CD14-positive monocyte (primary cell): ENCODE measurements at regions not wholly inside any gene's neighbourhood (a gene's known extent, or its start where the extent isn't known, plus 50 kb on each side); places are given as distances from the start of the nearest gene placed in this dataset.

Source experiments
- DNase-seq, 3 donors: peaks; one replicate each; pipeline ENCODE4 v3.0.0-alpha.2; 2011 to 2022
- H2AFZ ChIP-seq: 2 replicates; pipeline ENCODE4 v1.6.0; 2012; ENCODE audit warnings: mild to moderate bottlenecking, low read depth, low read length, inconsistent platforms; ENCODE audit not compliant: insufficient read depth, poor library complexity, severe bottlenecking
- H3K27ac ChIP-seq, 2 donors: 1 replicate in 1 of 2; 2 replicates in 1 of 2; pipeline ENCODE4 v1.5.1; 2012 to 2013; ENCODE audit warnings: low read length in 2 of 2, control low read depth in 1 of 2, inconsistent platforms in 1 of 2, low read depth in 1 of 2, mild to moderate bottlenecking in 1 of 2
- H3K27me3 ChIP-seq, 2 donors: one replicate each; pipeline versions ENCODE4 v1.6.0 to v1.6.1; 2011 to 2013; ENCODE audit warnings: low read length in 2 of 2; ENCODE audit not compliant: control insufficient read depth in 2 of 2, insufficient read depth in 2 of 2
- H3K36me3 ChIP-seq, 2 donors: replicated peaks in 1 of 2; 1 replicate in 1 of 2; 2 replicates in 1 of 2; pipeline versions ENCODE4 v1.5.1 to v1.6.1; 2012 to 2013; ENCODE audit warnings: low read length in 2 of 2, control low read depth in 1 of 2, inconsistent platforms in 1 of 2, mild to moderate bottlenecking in 1 of 2; ENCODE audit not compliant: insufficient read depth in 2 of 2, control insufficient read depth in 1 of 2
- H3K4me1 ChIP-seq, 2 donors: 1 replicate in 1 of 2; 2 replicates in 1 of 2; pipeline versions ENCODE4 v1.5.1 to v1.6.1; 2012 to 2013; ENCODE audit warnings: low read length in 2 of 2, control low read depth in 1 of 2, inconsistent platforms in 1 of 2, mild to moderate bottlenecking in 1 of 2, moderate library complexity in 1 of 2; ENCODE audit not compliant: insufficient read depth in 2 of 2, control insufficient read depth in 1 of 2
- H3K4me2 ChIP-seq: replicated peaks from 2 replicates; pipeline ENCODE3; 2012; ENCODE audit warnings: low read length, moderate library complexity, mild to moderate bottlenecking; ENCODE audit not compliant: poor library complexity, severe bottlenecking; ENCODE audit errors: extremely low read depth
- H3K4me3 ChIP-seq, 3 experiments: fragments of 200-600 bp in 1 of 3; sonication (generic) in 1 of 3; replicated peaks in 1 of 3; 1 replicate in 2 of 3; 2 replicates in 1 of 3; pipeline ENCODE4 v1.5.1; 2011 to 2013; ENCODE audit warnings: low read length in 3 of 3, mild to moderate bottlenecking in 3 of 3, control low read depth in 2 of 3, low read depth in 2 of 3, inconsistent platforms in 1 of 3, moderate library complexity in 1 of 3
- H3K79me2 ChIP-seq: 2 replicates; pipeline ENCODE4 v1.6.0; 2012; ENCODE audit warnings: mild to moderate bottlenecking, control low read depth, inconsistent platforms, low read length, moderate library complexity; ENCODE audit not compliant: insufficient read depth
- H3K9ac ChIP-seq: 2 replicates; pipeline ENCODE4 v1.6.0; 2017; ENCODE audit warnings: low read length, mild to moderate bottlenecking; ENCODE audit not compliant: insufficient read depth, poor library complexity, severe bottlenecking
- H3K9me3 ChIP-seq, 2 donors: replicated peaks in 1 of 2; 1 replicate in 1 of 2; 2 replicates in 1 of 2; pipeline versions ENCODE4 v1.5.1 to v1.6.1; 2012 to 2013; ENCODE audit warnings: low read length in 2 of 2, control low read depth in 1 of 2; ENCODE audit not compliant: control insufficient read depth in 1 of 2, insufficient read depth in 1 of 2
- H4K20me1 ChIP-seq: 2 replicates; pipeline ENCODE4 v1.6.0; 2012; ENCODE audit warnings: mild to moderate bottlenecking, low read length, control low read depth, moderate library complexity; ENCODE audit not compliant: insufficient read depth
- H3K27ac Mint-ChIP-seq, 7 donors: one replicate each; pipeline ENCODE4 v1.8.0; 2020; ENCODE audit warnings: mild to moderate bottlenecking in 7 of 7, mixed read lengths in 7 of 7, moderate library complexity in 6 of 7, inconsistent platforms in 2 of 7
- H3K27me3 Mint-ChIP-seq, 3 donors: one replicate each; pipeline ENCODE4 v1.8.0; 2021 to 2022; ENCODE audit warnings: low read depth in 3 of 3, mild to moderate bottlenecking in 3 of 3, mixed read lengths in 3 of 3, moderate library complexity in 3 of 3, inconsistent platforms in 1 of 3
- H3K36me3 Mint-ChIP-seq, 2 donors: one replicate each; pipeline ENCODE4 v1.8.0; 2020; ENCODE audit warnings: mixed read lengths in 2 of 2, inconsistent platforms in 1 of 2, mild to moderate bottlenecking in 1 of 2
- H3K4me1 Mint-ChIP-seq: one replicate; pipeline ENCODE4 v1.8.0; 2020; ENCODE audit warnings: mild to moderate bottlenecking, mixed read lengths
- H3K4me3 Mint-ChIP-seq, 2 donors: one replicate each; pipeline ENCODE4 v1.8.0; 2020; ENCODE audit warnings: mild to moderate bottlenecking in 2 of 2, mixed read lengths in 2 of 2, moderate library complexity in 1 of 2
- H3K9me3 Mint-ChIP-seq, 7 donors: one replicate each; pipeline ENCODE4 v1.8.0; 2020 to 2022; ENCODE audit warnings: mixed read lengths in 7 of 7, mild to moderate bottlenecking in 6 of 7, moderate library complexity in 6 of 7, inconsistent platforms in 2 of 7
- CTCF ChIP-seq: fragments of 200-600 bp; IDR thresholded peaks from one replicate; pipeline ENCODE4 v1.8.0; 2022; ENCODE audit warnings: antibody characterized with exemption, mild to moderate bottlenecking
- WGBS: methylation state at CpG from one replicate; pipeline ENCODE4 v1.1.5; 2013; ENCODE audit warnings: missing lambda C conversion rate; ENCODE audit not compliant: insufficient coverage; 5-methylcytosine and 5-hydroxymethylcytosine counted together
- intact Hi-C, 2 donors: fragments of 100-400 bp; cut with micrococcal nuclease; formaldehyde crosslinking; loops; one replicate each; pipeline versions ENCODE4 v1.15.0 to v1.15.1; 2023

GRCh38 chr14:62253911-62254310, 491.7 kb downstream of the SNAPC1 start:
- intact Hi-C loops: no loop called here
- H3K4me3 ChIP-seq: no peak overlapping the region
- no peak overlapping the region for H3K4me2 ChIP-seq
- WGBS: 100% methylated on average over 2 of the region's 2 CpGs
- peaks cover 0 to 2% (median 0%) of the 10 kb centered on the region in 3 donors for H3K27me3 Mint-ChIP-seq
- H3K36me3 ChIP-seq: no peaks in the 10 kb centered on the region
- no peak overlapping the region for H3K9ac ChIP-seq
- H3K27ac Mint-ChIP-seq: peak overlapping the region in 1 of 7 donors; percentile 36
- H3K9me3 ChIP-seq: no peaks in the 10 kb centered on the region
- H3K4me1 Mint-ChIP-seq: no peaks in the 10 kb centered on the region
- no peaks in the 10 kb centered on the region for H3K36me3 Mint-ChIP-seq
- H2AFZ ChIP-seq: no peak overlapping the region
- H3K79me2 ChIP-seq: no peaks in the 10 kb centered on the region
- DNase-seq: no peak
- no peaks in the 10 kb centered on the region for H4K20me1 ChIP-seq
- H3K9me3 Mint-ChIP-seq: peaks cover 0 to 4% (median 2%) of the 10 kb centered on the region in 7 donors
- H3K4me1 ChIP-seq: no peaks in the 10 kb centered on the region
- H3K4me3 Mint-ChIP-seq: no peak overlapping the region
- H3K27ac ChIP-seq: no peak overlapping the region
- no peak for TF ChIP-seq CTCF
- no peaks in the 10 kb centered on the region for H3K27me3 ChIP-seq

- Histone ChIP-seq H3K9me3 (no peaks in the 10 kb centered on the region), H3K4me2 (no peak overlapping the region), H2AFZ (no peak overlapping the region), H3K4me3 (no peak overlapping the region), H3K9ac (no peak overlapping the region), H4K20me1 (no peaks in the 10 kb centered on the region), H3K4me1 (no peaks in the 10 kb centered on the region), H3K27ac (no peak overlapping the region), H3K79me2 (no peaks in the 10 kb centered on the region), H3K36me3 (no peaks in the 10 kb centered on the region), H3K27me3 (no peaks in the 10 kb centered on the region)
- no peak for TF ChIP-seq CTCF
- no peaks in the 10 kb centered on the region for H3K4me1 Mint-ChIP-seq
- H3K4me3 Mint-ChIP-seq: no peak overlapping the region
- H3K27me3 Mint-ChIP-seq: peaks cover 0 to 2% (median 2%) of the 10 kb centered on the region in 3 donors
- DNase-seq: no peak
- H3K27ac Mint-ChIP-seq: no peak overlapping the region
- H3K36me3 Mint-ChIP-seq: no peaks in the 10 kb centered on the region
- intact Hi-C loops: no loop called here
- H3K9me3 Mint-ChIP-seq: peaks cover 0 to 3% (median 0%) of the 10 kb centered on the region in 7 donors
- WGBS: 83% methylated on average over 1 of the region's 6 CpGs
These were observed 507.0 kb downstream of the SNAPC1 start for GRCh38 chr14:62269204-62269603.
